ENCODE measurements at regions not wholly inside any gene's neighbourhood (a gene's known extent, or its start where the extent isn't known, plus 50 kb on each side); places are given as distances from the start of the nearest gene placed in this dataset.

DNA sequence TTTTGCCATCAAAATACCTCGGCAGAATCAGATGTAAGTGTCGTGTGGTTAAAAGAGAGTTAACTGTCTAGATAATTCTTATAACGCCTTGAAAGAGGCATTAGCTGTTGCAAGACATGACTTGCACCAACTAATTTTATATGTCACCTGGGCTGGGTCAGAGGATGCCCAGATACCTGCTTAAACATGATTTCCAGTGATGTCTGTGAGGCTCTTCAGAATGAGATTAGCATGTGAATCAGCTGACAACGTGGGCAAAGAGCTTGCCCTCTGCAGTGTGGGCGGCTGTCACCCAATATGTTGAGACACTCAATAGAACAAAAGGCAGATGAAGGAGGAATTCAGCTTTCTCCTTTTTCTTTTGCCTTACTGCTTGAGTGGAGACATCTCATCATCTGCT, 1180.6 kb downstream of the NLGN4Y start:
- DNase-seq: no peak

DNA sequence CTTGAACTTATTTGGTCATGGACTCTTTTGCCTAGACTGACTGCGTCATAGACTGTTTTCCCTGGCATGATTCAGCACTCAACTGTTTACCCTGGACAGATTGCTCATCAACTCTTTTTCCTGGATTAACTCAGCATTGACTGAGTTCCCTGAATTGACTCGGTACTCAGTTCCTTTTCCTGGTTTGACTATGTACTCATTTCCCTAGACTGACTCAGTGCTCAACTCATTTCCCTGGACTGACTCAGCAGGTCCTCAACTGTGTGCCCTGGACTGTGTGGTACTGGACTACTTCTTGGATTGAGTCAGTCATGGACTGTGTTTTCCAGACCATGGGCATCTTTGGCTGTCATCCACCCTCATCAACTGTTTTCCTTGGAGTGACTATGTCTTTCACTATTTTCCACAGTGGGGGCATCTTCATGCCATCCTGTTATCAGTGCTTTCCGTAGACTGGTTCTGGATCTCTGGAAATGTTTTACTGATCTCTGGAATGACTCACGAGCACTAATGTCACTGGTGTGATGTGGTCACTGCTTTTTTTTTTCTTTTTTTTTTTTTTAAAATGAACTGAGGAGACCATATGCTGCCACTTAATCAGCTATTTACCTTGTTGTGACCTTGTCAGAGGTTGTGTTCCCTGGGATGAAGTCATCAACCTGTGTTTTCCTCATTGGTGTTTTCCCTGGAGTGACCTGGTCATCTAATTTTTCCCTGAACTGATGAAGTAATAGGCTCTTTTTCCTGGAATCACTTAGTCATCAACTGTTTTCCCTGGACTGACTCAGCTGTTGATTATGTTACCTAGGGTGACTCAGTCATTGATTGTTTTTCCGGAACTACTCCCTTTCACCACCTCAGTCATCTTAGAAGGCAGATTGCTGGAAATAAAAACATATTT, 1225.5 kb downstream of the NLGN4Y start:
- DNase-seq: no peak

DNA sequence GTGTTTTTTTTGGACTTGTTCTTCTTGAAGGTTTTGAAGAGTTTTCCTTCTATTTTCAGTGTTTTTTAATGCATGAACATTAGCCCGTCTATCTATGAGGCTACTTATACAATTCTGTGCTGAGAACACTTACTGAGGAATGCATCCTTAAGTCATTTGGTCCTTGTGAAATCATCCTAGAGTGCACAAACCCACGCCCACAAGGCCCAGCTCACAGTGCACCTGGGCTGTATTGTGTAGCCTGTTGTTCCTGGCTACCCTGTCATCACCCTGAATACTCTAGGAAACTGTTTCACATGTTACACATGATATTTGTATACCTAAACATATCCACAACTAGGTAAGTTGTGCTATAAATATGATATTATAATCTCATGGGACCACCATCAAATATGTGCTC, 1226.7 kb downstream of the NLGN4Y start:
- no peak for DNase-seq

DNA sequence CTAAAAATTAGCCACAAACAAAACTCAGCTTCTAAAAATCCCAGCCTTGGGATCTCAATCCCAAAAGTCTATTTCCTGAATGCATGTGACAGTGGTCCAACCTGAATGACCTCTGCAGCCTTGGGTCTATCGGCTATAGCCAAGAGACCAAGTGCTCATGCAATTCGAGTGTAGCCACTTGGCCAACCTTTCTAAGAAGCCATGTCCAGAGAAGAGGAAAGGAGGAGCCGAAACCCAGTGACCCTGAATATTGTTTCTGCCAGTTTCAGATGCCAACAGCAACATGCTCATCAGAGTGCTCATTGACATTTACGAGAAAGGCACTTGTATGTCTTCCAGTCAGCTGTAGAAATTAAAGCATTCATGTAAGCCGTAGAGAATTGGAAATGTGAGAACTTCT, 1231.9 kb downstream of the NLGN4Y start:
- no peak for DNase-seq

DNA sequence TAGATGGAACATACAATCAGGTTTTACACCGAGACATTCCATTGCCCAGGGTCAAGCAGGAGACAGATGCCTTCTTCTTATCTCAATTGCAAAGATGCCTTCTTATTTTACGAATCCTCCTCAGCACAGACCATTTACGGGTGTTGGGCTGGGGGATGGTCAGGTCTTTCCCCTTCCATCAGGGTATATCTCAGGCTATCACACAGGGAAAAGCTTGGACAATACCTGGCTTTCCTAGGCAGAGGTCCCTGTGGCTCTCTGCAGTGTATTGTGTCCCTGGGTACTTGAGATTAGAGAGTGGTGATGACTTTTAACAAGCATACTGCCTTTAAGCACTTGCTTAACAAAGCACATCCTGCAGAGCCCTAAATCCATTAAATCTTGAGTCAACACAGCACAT, 1249.2 kb downstream of the NLGN4Y start:
- no peak for DNase-seq

DNA sequence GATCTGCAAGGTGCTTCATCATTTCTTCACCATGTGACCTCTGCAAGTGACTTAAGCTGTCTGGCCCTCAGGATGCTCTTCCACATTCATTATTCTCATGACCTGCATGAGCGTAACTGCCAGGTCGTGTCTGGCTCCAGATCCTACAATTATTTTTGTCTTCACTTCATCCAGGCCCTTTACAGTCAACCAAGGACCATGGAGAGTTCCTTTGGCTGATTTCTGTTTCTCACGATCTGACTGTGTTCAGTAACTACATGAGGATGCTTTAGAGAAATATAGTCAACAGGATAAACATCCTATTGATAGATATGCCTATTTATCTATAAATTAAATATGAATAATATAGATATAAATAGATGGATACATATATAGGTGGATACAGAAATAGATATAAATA, 1251.6 kb downstream of the NLGN4Y start:
- DNase-seq: no peak

DNA sequence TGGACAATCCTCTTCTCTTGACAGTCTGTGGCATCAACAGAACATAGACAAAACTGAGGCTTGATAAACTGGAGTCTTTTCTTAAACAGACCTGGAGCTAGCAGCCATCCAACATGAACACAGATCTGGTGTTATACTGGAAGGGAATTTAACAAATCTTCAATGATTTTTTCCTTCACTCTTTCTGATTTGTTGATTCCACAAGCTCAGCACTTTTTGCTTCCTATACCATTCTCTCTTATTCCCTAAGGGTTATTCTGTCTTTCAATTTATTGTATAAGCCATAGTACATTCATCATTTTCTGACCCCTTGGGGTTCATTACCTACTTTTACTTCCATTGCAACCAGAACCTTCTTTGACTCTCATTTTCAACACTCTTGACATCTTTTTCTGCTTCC, 1255.6 kb downstream of the NLGN4Y start:
- DNase-seq: no peak

DNA sequence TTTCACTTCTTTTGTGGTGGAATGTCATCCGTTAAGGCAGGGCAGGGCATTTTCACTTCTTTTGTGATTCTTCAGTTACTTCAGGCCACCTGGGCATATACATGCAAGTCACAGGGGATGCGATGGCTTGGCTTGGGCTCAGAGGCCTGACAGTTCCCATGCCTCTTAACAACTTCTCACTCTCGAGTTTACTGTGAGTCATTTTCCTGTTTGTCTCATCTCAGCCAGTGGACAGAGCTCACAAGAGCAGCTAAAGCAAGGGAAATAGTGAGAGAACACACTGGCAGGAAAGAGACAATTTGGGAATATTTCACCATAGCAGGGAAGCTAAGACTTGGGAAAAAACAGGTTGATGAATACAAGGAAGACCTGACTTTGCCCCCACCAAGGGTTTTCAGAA, 1275.7 kb downstream of the NLGN4Y start:
- no peak for DNase-seq

DNA sequence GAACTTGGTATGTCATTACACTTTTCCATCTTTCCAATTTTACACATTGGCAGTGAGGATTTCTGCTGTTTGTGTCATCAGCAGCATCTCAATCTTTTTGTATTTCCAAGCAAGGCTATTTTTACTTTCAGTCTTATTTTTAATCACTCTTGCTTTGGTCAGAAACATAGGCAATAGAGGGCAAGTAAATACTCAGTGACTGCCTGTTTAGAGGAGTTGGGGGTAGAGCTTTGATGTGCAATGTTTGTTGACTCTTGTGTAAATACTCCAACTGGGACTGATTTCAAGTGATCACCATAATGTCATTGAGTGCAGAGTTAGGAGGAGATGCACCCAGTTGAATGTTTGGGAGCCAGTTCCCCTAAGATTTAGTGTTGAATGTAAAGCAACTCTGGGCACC, 1281.7 kb downstream of the NLGN4Y start:
- DNase-seq: no peak

DNA sequence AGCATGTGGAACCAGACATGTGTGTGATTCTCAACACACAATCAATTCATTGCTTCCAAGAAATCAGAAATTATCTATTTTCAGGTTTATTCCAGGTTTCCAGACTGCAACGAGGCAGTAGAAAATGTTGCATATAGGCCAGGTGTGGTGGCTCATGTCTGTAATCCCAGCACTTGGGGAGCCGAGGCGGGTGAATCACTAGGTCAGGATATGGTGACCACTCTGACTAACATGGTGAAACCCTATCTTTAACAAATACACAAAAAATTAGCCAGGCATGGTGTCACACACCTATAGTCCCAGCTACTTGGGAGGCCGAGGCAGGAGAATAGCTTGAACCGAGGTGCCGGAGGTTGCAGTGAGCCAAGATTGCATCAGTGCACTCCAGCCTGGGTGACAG, 1289.9 kb downstream of the NLGN4Y start:
- no peak for DNase-seq

Measured in activated CD4-positive, alpha-beta T cell treated with anti-CD3 and anti-CD28 coated beads, Interleukin-2, amount 50 U/mL, for 48 hours (primary cell).